PC-3 (cell line): ENCODE measurements at regions not wholly inside any gene's neighbourhood (a gene's known extent, or its start where the extent isn't known, plus 50 kb on each side); places are given as distances from the start of the nearest gene placed in this dataset.

ENCODE experiments used
- EZH2 ChIP-seq: fragments of 300-600 bp; sonication (generic); IDR thresholded peaks from one replicate; pipeline ENCODE4 v1.6.1; 2017; ENCODE audit warnings: antibody characterized with exemption, mild to moderate bottlenecking, low read length; ENCODE audit not compliant: unreplicated experiment
- TF ChIP-seq, protein P1 (sequence below): fragments of 300-600 bp; sonication (generic); conservative IDR thresholded peaks from 2 replicates; pipeline ENCODE4 v1.5.1; 2017; ENCODE audit warnings: antibody characterized with exemption, low read depth, mild to moderate bottlenecking, low read length

DNA sequence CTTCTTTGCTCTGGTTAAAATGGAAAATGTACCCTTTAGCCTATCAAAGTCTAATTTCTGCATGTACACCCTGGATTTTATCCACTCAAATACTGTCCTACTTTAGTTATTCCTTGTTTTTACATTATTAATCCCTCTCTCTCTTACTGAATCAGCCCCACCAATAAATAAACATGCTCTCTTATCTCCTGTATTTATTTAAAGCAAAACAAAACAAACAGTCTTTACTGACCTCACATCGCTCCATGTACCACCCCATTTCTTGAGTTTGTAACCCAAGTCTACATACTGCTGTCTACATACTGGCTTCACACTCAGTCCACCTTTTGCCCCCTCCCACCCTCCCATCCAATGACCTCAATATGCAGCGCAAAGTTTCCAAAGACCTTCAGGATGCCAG is 113.3 kb upstream of the RORA start:
- TF ChIP-seq EZH2: no peak
- TF ChIP-seq, protein P1, sequence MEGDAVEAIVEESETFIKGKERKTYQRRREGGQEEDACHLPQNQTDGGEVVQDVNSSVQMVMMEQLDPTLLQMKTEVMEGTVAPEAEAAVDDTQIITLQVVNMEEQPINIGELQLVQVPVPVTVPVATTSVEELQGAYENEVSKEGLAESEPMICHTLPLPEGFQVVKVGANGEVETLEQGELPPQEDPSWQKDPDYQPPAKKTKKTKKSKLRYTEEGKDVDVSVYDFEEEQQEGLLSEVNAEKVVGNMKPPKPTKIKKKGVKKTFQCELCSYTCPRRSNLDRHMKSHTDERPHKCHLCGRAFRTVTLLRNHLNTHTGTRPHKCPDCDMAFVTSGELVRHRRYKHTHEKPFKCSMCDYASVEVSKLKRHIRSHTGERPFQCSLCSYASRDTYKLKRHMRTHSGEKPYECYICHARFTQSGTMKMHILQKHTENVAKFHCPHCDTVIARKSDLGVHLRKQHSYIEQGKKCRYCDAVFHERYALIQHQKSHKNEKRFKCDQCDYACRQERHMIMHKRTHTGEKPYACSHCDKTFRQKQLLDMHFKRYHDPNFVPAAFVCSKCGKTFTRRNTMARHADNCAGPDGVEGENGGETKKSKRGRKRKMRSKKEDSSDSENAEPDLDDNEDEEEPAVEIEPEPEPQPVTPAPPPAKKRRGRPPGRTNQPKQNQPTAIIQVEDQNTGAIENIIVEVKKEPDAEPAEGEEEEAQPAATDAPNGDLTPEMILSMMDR: no peak
